GM10248 (cell line): ENCODE measurements at regions not wholly inside any gene's neighbourhood (a gene's known extent, or its start where the extent isn't known, plus 50 kb on each side); places are given as distances from the start of the nearest gene placed in this dataset.
"Not testable (repeated sequence)": the region's sequence is repeated elsewhere in the genome, so short reads cannot be mapped to it uniquely, and the experiment has no call there.

ENCODE experiments used
- CTCF ChIA-PET: fragments of 300-600 bp; sonication (Branson Sonifier 250); formaldehyde crosslinking; extraction: SDS; loops from one replicate; lab custom pipeline; 2021; ENCODE audit warnings: antibody characterized with exemption; lab: Yijun Ruan, JAX
- POLR2A ChIA-PET: fragments of 350-650 bp; sonication (Branson Sonifier 250); formaldehyde crosslinking; extraction: SDS; loops from one replicate; lab custom pipeline; 2020; ENCODE audit warnings: antibody characterized with exemption; lab: Yijun Ruan, JAX
- DNase-seq: peaks from one replicate; pipeline ENCODE4 v3.0.0; 2012; ENCODE audit errors: extremely low spot score
- TF ChIP-seq, protein P1 (sequence below): IDR thresholded peaks from 2 replicates; pipeline ENCODE4 v1.5.1; 2012; ENCODE audit warnings: mild to moderate bottlenecking, low read depth; ENCODE audit errors: extremely low read depth, missing control alignments, control extremely low read depth

DNA sequence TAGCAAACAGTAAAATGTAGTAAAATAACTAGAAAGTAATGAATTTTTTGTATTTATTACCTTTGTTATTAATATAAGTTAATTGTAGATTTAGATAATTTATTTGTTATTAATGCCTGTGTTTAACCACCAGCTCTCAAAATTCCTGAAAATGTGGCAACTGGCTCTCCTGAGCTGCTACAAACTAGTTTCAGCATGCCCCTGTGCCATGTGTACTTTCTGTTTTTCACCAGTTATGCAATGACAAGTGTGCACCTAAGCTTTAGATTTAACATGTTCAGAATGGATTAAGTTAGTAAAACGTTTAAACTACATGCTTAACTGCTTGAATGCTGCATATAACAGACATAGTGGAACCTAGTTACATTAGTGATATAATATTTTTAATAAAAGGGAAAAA, 88.1 kb downstream of the POSTN start:
- TF ChIP-seq, protein P1, sequence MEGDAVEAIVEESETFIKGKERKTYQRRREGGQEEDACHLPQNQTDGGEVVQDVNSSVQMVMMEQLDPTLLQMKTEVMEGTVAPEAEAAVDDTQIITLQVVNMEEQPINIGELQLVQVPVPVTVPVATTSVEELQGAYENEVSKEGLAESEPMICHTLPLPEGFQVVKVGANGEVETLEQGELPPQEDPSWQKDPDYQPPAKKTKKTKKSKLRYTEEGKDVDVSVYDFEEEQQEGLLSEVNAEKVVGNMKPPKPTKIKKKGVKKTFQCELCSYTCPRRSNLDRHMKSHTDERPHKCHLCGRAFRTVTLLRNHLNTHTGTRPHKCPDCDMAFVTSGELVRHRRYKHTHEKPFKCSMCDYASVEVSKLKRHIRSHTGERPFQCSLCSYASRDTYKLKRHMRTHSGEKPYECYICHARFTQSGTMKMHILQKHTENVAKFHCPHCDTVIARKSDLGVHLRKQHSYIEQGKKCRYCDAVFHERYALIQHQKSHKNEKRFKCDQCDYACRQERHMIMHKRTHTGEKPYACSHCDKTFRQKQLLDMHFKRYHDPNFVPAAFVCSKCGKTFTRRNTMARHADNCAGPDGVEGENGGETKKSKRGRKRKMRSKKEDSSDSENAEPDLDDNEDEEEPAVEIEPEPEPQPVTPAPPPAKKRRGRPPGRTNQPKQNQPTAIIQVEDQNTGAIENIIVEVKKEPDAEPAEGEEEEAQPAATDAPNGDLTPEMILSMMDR: no peak
- ChIA-PET POLR2A (no interaction called here), CTCF (no interaction called here)

DNA sequence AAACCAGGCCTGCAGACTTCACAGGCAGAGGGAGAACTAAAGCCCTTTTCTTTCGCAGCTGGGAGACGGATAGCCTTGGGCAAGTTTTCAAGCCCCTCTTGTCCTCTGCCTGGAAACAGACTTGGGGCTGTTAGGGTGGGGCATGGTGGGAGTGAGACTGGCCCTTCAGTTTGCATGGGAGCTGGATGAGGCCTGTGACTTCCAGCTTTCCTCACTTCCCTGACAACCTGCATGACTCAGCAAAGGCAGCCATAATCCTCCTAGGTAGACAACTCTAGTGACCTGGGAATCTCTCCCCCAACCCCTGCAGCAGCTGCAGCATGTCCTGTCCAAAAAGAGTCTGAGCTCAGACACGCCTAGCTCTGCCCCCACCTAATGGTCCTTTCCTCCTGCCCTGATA, 93.0 kb downstream of the POSTN start:
- CTCF ChIA-PET: no interaction called here
- no peak for DNase-seq
- POLR2A ChIA-PET: no interaction called here
- TF ChIP-seq, protein P1: no peak

More for the DNA sequence above, 88.1 kb downstream of the POSTN start:
- no peak for DNase-seq

DNA sequence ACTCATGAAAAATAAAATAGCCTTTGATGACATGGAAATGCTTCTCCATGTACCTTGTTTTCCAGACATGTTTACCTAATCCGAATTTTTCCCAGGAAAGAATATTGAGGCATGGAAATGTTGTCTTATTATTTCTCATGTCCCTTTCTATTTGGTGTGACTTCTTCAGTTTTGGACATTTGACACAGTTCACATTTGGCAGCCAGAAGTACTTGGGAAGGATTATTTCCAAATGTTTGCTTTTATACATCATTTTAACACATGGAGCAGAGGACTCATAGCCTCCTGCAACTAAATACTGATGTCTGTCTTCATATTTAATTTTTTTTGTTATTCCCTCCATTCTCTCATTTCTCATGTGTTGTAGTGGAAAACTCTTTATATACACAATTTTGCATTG, 94.3 kb downstream of the POSTN start:
- CTCF ChIA-PET: no interaction called here
- POLR2A ChIA-PET: no interaction called here
- TF ChIP-seq, protein P1: no peak
- no peak for DNase-seq

DNA sequence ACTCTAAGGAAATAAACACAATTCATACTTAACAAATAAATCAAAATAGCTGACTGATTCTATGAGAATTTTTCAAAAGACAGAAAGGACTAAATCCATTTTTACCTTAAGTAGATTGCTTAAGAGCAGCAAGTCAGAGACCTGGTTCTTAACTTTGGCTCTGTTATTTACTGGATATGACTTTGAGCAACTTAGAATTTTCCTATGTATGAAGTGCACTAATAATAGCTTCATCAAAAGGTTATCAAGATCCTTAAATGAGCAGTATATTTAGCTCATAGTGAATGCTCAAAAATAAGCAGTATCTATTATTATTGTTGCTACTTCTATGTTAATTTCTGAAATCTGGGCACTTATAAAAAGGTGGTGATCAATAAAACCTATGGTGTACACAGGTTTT, 95.3 kb downstream of the POSTN start:
- DNase-seq: no peak
- TF ChIP-seq, protein P1: no peak
- CTCF ChIA-PET: no interaction called here
- POLR2A ChIA-PET: no interaction called here

DNA sequence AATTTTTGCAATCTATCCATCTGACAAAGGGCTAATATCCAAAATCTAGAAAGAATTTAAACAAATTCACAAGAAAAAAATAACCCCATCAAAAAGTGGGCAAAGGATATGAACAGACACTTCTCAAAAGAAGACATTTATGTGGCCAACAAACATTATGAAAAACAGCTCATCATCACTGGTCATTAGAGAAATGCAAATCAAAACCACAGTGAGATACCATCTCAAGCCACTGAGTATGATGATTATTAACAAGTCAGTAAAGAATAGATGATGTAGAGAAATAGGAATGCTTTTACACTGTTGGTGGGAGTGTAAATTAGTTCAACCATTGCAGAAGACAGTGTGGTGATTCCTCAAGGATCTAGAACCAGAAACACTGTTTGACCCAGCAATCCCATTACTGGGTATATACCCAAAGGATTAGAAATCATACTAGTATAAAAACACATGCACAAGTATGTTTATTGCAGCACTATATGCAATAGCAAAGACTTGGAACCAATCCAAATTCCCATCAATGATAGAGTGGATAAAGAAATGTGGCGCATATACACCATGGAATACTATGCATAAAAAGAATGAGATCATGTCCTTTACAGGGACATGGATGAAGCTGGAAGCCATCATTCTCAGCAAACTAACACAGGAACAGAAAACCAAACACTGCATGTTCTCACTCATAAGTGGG, 96.1 kb downstream of the POSTN start:
- POLR2A ChIA-PET, DNase-seq, CTCF ChIA-PET: not testable (repeated sequence)

DNA sequence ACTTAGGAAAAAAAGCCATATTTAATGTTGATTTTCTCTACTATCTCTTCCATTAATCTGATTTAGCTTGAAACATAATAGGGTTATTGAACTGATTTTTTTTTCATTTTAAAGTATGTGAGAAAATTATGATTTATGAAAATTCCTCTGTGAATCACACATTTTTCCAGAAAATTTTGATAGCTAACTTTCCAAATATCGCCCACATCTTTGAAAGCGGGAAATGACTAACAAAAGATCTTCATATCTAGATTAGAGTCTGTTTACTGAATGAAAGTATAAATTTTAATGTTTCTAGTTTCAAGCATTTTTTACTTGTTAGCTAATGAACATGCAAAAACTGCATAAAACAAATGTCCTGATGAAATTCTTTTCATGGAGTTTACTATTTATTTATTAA, 97.4 kb downstream of the POSTN start:
- ChIA-PET CTCF (interaction anchor here (1.1 kb wide), 1 partner anchor 27 kb away, joined by 3 read pairs; no protein-coding TSS in a partner anchor), POLR2A (no interaction called here)
- TF ChIP-seq, protein P1: no peak
- DNase-seq: no peak

DNA sequence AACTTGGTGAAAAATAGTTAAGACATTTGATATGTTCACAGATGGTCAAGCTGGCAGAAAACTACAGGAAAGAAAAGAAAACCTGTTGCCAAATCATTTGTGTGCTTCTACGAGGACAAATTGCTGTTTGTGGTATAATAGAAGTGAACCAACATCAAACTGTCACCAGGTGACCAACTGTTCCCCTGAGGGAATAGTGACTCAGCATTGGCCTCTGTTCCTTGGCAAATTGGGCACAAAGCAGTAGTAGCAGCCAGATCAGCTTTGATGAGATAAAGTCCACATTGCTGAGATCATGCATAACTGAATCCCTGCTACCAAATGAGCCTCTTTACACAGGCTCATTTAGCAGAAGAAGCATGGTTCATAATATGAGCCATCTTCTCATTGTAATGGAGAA, 103.5 kb downstream of the POSTN start:
- no peak for DNase-seq
- ChIA-PET CTCF (no interaction called here), POLR2A (no interaction called here)
- TF ChIP-seq, protein P1: no peak
